ENCODE measurements at regions not wholly inside any gene's neighbourhood (a gene's known extent, or its start where the extent isn't known, plus 50 kb on each side); places are given as distances from the start of the nearest gene placed in this dataset.

DNA sequence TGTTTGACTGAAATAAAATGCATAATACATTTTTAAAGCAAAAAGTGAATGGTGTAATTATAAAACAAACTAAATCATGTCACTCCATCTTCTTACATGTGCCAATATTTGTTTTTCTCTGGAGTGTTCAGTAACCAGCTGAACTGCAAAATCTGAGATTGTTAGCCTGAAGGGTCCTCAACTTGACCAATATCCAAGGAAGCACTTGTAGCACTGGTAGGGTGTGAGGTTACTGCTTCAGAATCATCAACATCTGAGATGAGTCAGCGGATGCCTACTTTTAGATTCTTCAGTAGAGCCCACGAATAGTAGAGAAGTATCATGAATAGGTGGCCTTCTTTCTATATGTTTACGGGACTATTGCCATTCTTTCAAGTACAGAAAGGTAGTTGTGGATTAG lies 226.7 kb downstream of the TLE4 start:
- in situ Hi-C loops (cut with HindIII; ENCODE audit: extremely low pct_ligation_motif_present, low pct_unique_long_range_greater_than_20kb) = no loop called here
- ChIA-PET POLR2A (no interaction called here), CTCF (ENCODE audit: low intra/inter-chr PET ratio, low total read pairs) (no interaction called here)
- Histone ChIP-seq H3K36me3 (replicated peaks in 1 of 2; ENCODE audit: control insufficient read depth in 1 of 2, insufficient read depth in 2 of 2, low read length in 2 of 2) (no peaks in the 10 kb centered on the region), H3K9ac (ENCODE audit: insufficient read depth, low read depth, low read length) (no peak overlapping the region), H3K9me3 (ENCODE audit: low read length) (peaks cover 16% of the 10 kb centered on the region; the same call in 1 of the 2 replicates), H2AFZ (ENCODE audit: low read length) (no peak overlapping the region), H3K4me2 (ENCODE audit: low read depth, low read length) (no peak overlapping the region), H3K27me3 (ENCODE audit: control insufficient read depth in 1 of 2, insufficient read depth in 2 of 2, low read length in 2 of 2) (no peaks in the 10 kb centered on the region; a peak in 1 of 5 replicates), H4K20me1 (ENCODE audit: insufficient read depth, low read length) (no peaks in the 10 kb centered on the region; the same call in 1 of the 2 replicates), H3K4me3 (replicated peaks in 1 of 3; ENCODE audit: insufficient read depth in 1 of 3, low read depth in 2 of 3, low read length in 3 of 3) (no peak overlapping the region), H3K27ac (ENCODE audit: extremely low read length, insufficient read depth, low read length) (no peak overlapping the region), H3K79me2 (ENCODE audit: insufficient read depth, low read length) (no peaks in the 10 kb centered on the region), H3K4me1 (ENCODE audit: insufficient read depth, low read length) (no peaks in the 10 kb centered on the region)
- DNase-seq (ENCODE audit: low spot score) = no peak
- intact Hi-C loops (cut with micrococcal nuclease; ENCODE audit: unreplicated experiment) = no loop called here
- WGBS (ENCODE audit: low lambda C conversion rate) = 67% methylated on average over 3 of the region's 3 CpGs
- FAIRE-seq = no peak
- no TSS peak for BruUV-seq (replicated peaks)
- ATAC-seq = no peak
- no peak for TF ChIP-seq ZNF792 (CRISPR knock-in tag; IDR thresholded peaks at IDR 0.05)
- TF ChIP-seq KDM4B (CRISPR knock-in tag; IDR thresholded peaks at IDR 0.05) = no peak
- no peak for TF ChIP-seq AGO1 (IDR thresholded peaks at IDR 0.05; ENCODE audit: low read depth, low read length, poor library complexity, severe bottlenecking)
- TF ChIP-seq HNRNPH1 (optimal IDR thresholded peaks at IDR 0.05; ENCODE audit: low read depth, low read length) = no peak
- TF ChIP-seq, protein P1, sequence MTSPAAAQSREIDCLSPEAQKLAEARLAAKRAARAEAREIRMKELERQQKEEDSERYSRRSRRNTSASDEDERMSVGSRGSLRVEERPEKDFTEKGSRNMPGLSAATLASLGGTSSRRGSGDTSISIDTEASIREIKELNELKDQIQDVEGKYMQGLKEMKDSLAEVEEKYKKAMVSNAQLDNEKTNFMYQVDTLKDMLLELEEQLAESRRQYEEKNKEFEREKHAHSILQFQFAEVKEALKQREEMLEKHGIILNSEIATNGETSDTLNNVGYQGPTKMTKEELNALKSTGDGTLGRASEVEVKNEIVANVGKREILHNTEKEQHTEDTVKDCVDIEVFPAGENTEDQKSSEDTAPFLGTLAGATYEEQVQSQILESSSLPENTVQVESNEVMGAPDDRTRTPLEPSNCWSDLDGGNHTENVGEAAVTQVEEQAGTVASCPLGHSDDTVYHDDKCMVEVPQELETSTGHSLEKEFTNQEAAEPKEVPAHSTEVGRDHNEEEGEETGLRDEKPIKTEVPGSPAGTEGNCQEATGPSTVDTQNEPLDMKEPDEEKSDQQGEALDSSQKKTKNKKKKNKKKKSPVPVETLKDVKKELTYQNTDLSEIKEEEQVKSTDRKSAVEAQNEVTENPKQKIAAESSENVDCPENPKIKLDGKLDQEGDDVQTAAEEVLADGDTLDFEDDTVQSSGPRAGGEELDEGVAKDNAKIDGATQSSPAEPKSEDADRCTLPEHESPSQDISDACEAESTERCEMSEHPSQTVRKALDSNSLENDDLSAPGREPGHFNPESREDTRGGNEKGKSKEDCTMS (CRISPR knock-in tag; conservative IDR thresholded peaks at IDR 0.05) = no peak
- no peak for TF ChIP-seq TBX3 (IDR thresholded peaks at IDR 0.05; ENCODE audit: borderline replicate concordance)
- no peak for TF ChIP-seq ZBTB8A (CRISPR knock-in tag; IDR thresholded peaks at IDR 0.05; ENCODE audit: borderline replicate concordance, low read depth)
- no peak for TF ChIP-seq ZNF619 (CRISPR knock-in tag; IDR thresholded peaks at IDR 0.05)
- no peak for TF ChIP-seq ZNF234 (CRISPR knock-in tag; conservative IDR thresholded peaks at IDR 0.05)
- TF ChIP-seq SETDB1 (CRISPR knock-in tag; IDR thresholded peaks at IDR 0.05; ENCODE audit: borderline replicate concordance) = no peak
- no peak for TF ChIP-seq KMT2B (CRISPR knock-in tag; IDR thresholded peaks at IDR 0.05)
- TF ChIP-seq, protein P2, sequence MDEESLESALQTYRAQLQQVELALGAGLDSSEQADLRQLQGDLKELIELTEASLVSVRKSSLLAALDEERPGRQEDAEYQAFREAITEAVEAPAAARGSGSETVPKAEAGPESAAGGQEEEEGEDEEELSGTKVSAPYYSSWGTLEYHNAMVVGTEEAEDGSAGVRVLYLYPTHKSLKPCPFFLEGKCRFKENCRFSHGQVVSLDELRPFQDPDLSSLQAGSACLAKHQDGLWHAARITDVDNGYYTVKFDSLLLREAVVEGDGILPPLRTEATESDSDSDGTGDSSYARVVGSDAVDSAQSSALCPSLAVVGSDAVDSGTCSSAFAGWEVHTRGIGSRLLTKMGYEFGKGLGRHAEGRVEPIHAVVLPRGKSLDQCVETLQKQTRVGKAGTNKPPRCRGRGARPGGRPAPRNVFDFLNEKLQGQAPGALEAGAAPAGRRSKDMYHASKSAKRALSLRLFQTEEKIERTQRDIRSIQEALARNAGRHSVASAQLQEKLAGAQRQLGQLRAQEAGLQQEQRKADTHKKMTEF (CRISPR knock-in tag; IDR thresholded peaks at IDR 0.05) = no peak
- TF ChIP-seq, protein P3, sequence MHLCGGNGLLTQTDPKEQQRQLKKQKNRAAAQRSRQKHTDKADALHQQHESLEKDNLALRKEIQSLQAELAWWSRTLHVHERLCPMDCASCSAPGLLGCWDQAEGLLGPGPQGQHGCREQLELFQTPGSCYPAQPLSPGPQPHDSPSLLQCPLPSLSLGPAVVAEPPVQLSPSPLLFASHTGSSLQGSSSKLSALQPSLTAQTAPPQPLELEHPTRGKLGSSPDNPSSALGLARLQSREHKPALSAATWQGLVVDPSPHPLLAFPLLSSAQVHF (CRISPR knock-in tag; IDR thresholded peaks at IDR 0.05) = no peak
- TF ChIP-seq, protein P4, sequence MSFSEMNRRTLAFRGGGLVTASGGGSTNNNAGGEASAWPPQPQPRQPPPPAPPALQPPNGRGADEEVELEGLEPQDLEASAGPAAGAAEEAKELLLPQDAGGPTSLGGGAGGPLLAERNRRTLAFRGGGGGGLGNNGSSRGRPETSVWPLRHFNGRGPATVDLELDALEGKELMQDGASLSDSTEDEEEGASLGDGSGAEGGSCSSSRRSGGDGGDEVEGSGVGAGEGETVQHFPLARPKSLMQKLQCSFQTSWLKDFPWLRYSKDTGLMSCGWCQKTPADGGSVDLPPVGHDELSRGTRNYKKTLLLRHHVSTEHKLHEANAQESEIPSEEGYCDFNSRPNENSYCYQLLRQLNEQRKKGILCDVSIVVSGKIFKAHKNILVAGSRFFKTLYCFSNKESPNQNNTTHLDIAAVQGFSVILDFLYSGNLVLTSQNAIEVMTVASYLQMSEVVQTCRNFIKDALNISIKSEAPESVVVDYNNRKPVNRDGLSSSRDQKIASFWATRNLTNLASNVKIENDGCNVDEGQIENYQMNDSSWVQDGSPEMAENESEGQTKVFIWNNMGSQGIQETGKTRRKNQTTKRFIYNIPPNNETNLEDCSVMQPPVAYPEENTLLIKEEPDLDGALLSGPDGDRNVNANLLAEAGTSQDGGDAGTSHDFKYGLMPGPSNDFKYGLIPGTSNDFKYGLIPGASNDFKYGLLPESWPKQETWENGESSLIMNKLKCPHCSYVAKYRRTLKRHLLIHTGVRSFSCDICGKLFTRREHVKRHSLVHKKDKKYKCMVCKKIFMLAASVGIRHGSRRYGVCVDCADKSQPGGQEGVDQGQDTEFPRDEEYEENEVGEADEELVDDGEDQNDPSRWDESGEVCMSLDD (CRISPR knock-in tag; IDR thresholded peaks at IDR 0.05; ENCODE audit: borderline replicate concordance) = no peak
- TF ChIP-seq PAX8 (CRISPR knock-in tag; IDR thresholded peaks at IDR 0.05; ENCODE audit: borderline replicate concordance) = no peak
- no peak for TF ChIP-seq CENPX (CRISPR knock-in tag; IDR thresholded peaks at IDR 0.05)
